ENCODE measurements at regions not wholly inside any gene's neighbourhood (a gene's known extent, or its start where the extent isn't known, plus 50 kb on each side); places are given as distances from the start of the nearest gene placed in this dataset.

GRCh38 chrX:79231662-79232061 is 87.2 kb downstream of the GPR174 start:
- TF ChIP-seq POLR2A (IDR thresholded peaks at IDR 0.05; ENCODE audit: control extremely low read depth in 1 of 2, low read depth in 2 of 2, low read length in 2 of 2), result no peak
- no peak for TF ChIP-seq RAD21 (IDR thresholded peaks at IDR 0.05 in 1 of 2, conservative IDR thresholded peaks at IDR 0.05 in 1 of 2; ENCODE audit: low read depth in 2 of 2, low read length in 2 of 2)
- no peak for TF ChIP-seq CTCF (IDR thresholded peaks at IDR 0.05; ENCODE audit: control extremely low read depth in 1 of 3, insufficient read depth in 1 of 3, low read depth in 1 of 3, low read length in 3 of 3)
- TF ChIP-seq SIRT6 (IDR thresholded peaks at IDR 0.05; ENCODE audit: low read length), result no peak
- TF ChIP-seq, protein P1, sequence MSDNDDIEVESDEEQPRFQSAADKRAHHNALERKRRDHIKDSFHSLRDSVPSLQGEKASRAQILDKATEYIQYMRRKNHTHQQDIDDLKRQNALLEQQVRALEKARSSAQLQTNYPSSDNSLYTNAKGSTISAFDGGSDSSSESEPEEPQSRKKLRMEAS (IDR thresholded peaks at IDR 0.05), result no peak
- no peak for TF ChIP-seq SIN3A (conservative IDR thresholded peaks at IDR 0.05 in 1 of 2, IDR thresholded peaks at IDR 0.05 in 1 of 2; ENCODE audit: low read depth in 1 of 2, low read length in 2 of 2)
- no peak for TF ChIP-seq CREB1 (IDR thresholded peaks at IDR 0.05)
